ENCODE measurements at regions not wholly inside any gene's neighbourhood (a gene's known extent, or its start where the extent isn't known, plus 50 kb on each side); places are given as distances from the start of the nearest gene placed in this dataset.

DNA sequence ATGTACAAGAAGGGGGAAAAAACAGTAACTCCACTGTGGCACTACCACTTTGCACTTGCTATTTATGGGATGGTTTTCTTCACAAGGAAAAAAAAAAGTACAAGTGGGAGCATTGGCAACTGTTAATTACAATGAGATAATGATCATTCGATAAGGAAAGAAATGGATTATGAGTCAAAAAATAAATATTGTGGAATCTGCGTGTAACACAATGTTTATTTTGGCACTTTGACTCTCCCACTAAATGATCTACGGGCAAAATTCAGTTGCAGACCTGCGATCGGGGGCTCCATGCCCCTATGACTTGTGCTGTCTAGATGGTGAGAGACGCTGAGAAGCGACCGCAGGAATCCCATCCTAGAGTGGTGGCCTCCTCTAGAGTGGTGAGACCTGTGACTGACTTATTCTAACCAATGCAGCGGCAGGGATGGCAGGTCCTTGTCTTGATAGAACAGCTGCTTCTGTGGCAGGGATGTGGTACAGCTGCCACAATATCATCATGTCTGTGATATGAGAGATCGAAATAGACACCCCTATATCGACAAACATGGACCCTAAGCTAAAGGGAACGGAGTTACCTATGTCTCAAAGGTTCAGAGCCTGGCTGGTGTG lies 345.0 kb upstream of the KLF6 start:
- peaks cover 11% of the 10 kb centered on the region for H3K9me3 Mint-ChIP-seq
- no peaks in the 10 kb centered on the region for H3K27me3 Mint-ChIP-seq (ENCODE audit: insufficient read depth)
- no peak overlapping the region for H3K27ac Mint-ChIP-seq
- TF ChIP-seq, protein P1, sequence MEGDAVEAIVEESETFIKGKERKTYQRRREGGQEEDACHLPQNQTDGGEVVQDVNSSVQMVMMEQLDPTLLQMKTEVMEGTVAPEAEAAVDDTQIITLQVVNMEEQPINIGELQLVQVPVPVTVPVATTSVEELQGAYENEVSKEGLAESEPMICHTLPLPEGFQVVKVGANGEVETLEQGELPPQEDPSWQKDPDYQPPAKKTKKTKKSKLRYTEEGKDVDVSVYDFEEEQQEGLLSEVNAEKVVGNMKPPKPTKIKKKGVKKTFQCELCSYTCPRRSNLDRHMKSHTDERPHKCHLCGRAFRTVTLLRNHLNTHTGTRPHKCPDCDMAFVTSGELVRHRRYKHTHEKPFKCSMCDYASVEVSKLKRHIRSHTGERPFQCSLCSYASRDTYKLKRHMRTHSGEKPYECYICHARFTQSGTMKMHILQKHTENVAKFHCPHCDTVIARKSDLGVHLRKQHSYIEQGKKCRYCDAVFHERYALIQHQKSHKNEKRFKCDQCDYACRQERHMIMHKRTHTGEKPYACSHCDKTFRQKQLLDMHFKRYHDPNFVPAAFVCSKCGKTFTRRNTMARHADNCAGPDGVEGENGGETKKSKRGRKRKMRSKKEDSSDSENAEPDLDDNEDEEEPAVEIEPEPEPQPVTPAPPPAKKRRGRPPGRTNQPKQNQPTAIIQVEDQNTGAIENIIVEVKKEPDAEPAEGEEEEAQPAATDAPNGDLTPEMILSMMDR (IDR thresholded peaks at IDR 0.05) = no peak
- DNase-seq = no peak
- H3K4me3 Mint-ChIP-seq = no peak overlapping the region
- peaks cover 20% of the 10 kb centered on the region for H3K4me1 Mint-ChIP-seq (ENCODE audit: low read depth)
- H3K36me3 Mint-ChIP-seq (ENCODE audit: low read depth) = peaks cover 28% of the 10 kb centered on the region

DNA sequence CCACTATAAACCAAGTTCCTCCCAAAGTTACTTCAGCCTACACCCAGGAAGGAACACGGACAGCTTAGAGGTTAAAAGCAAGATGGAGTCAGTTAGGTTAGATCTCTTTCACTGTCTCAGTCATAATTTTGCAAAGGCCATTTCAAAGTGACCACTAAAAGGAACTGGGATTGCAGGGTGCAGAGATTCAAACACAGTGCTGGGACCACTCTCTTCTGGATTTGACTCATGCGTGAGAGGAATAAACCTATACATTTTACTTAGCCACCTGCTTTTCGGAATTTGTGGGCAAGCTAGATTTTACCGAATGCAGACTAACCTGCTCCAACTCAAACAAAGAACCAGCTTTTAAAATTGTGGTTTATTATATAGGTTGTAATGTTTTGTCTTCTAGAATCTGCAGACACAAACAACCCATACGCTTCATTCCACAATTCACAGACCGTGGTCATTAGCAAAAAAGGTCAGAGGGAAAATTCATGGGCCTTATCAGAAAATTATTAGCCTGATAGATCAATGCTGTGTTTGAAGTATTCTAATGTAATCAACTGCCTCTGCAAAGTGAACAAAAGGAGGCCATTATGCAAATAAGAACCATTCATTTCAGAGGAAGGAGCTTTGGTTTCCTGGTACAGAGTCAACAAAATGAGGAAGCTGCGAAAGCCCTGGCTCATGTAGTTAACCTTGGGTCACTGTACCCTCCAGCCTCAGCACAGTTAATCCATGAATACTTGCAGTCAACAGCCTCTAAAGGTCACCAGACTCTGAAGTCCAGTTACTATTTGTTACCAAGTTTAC lies 342.7 kb upstream of the KLF6 start:
- H3K4me1 Mint-ChIP-seq (ENCODE audit: low read depth) = peaks cover 14% of the 10 kb centered on the region; the same call in 1 of the 2 replicates
- H3K4me3 Mint-ChIP-seq = no peak overlapping the region
- no peak for DNase-seq
- H3K9me3 Mint-ChIP-seq = peaks cover 15% of the 10 kb centered on the region
- no peak overlapping the region for H3K27ac Mint-ChIP-seq
- no peaks in the 10 kb centered on the region for H3K27me3 Mint-ChIP-seq (ENCODE audit: insufficient read depth)
- TF ChIP-seq, protein P1 (IDR thresholded peaks at IDR 0.05) = no peak
- peaks cover 32% of the 10 kb centered on the region for H3K36me3 Mint-ChIP-seq (ENCODE audit: low read depth)

DNA sequence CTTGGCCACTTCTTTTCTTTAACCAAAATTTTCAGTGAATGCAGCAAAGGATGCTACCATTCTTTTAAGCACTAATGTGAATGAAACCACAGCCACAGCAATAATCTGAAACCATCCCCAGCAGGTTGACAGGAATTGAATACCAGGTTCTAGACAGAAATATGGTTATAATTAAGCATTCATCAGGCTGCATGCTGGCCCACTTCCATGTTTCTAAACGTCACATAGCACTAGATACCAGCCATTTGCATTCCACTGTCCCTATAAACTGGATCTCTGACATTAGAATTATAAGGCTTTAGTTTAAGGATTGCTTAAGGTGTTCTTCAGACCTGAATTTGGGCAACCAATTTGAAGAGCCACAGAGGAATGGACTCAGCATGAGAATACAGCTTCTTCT lies 340.8 kb upstream of the KLF6 start:
- Mint-ChIP-seq H3K9me3 (peaks cover 15% of the 10 kb centered on the region), H3K27ac (no peak overlapping the region), H3K27me3 (ENCODE audit: insufficient read depth) (no peaks in the 10 kb centered on the region), H3K4me1 (ENCODE audit: low read depth) (peaks cover 18% of the 10 kb centered on the region), H3K36me3 (ENCODE audit: low read depth) (peaks cover 32% of the 10 kb centered on the region), H3K4me3 (no peak overlapping the region)
- DNase-seq = no peak
- TF ChIP-seq, protein P1 (IDR thresholded peaks at IDR 0.05) = no peak

DNA sequence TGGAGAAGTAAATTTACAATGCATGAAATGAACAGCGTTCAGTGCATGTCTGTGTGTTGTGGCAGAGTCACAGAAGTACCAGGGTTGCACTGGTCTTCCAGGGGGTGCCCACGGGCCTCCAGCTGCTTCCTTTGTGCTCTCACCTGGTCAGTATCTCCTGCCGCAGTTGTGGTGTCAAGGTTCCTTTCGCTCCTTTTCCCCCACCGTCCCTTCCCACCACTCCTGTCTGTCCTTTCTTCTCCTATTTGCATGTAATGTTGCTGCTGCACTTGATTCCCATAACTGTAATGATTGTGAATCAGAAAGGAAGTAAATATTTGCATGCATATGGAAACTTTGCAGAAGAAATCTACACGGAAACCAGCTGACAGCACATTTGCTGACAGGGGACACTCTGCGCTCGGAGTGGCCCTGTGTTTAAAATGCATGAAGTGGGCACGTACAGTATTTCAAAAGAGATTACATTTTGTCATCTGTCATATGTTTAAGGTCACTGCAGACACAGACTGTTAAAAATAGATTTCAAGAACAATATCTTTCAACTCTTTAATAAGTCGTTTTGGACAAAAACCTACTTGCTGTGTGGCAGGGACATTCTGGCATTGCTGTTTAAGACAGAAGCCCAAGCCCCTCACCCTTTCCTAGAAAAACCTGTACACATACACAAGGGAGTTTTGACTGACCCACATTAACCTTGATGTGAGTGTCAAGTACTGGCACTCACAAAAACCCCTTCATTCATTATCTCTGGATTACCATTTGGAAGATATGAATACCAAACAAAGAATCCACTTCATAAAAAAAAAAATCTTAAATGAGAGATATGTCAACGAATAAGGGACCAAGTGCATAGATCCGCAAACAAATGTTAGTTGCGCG lies 336.7 kb upstream of the KLF6 start:
- peaks cover 15% of the 10 kb centered on the region for H3K9me3 Mint-ChIP-seq
- H3K36me3 Mint-ChIP-seq (ENCODE audit: low read depth) = peaks cover 19% of the 10 kb centered on the region
- no peak for DNase-seq
- H3K27ac Mint-ChIP-seq = no peak overlapping the region
- H3K4me3 Mint-ChIP-seq = no peak overlapping the region
- peaks cover 12% of the 10 kb centered on the region for H3K4me1 Mint-ChIP-seq (ENCODE audit: low read depth)
- no peaks in the 10 kb centered on the region for H3K27me3 Mint-ChIP-seq (ENCODE audit: insufficient read depth)
- TF ChIP-seq, protein P1 (IDR thresholded peaks at IDR 0.05) = no peak

DNA sequence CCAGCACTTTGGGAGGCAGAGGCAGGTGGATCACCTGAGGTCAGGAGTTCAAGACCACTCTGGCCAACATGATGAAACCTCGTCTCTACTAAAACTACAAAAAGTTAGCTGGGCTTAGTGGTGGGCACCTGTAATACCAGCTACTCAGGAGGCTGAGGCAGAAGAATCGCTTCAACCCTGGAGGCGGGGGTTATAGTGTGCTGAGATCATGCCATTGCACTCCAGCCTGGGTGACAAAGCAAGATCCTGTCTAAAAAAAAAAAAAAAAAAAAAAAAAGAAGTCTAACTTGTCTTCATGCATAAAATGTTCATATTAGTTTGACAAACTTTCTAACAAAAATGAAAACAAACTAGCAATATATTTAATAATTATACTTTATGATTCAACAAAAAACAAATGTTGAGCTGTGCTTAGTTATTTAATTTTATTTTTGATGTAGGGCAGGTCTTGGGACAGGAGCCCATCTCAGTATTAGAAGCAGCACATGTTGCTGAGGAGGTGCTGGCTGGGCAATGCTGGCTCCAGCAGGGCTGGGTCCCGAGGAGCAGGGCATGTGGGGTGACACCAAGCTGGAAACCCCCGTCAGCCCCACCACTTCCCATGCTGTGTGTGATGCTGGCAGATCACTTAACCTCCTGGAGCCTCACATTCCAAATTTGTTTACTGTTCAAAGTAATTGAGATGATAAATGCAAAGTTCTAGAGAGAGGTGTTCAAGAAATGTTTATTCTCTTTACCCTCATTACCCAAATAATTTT lies 335.3 kb upstream of the KLF6 start:
- H3K27me3 Mint-ChIP-seq (ENCODE audit: insufficient read depth) = no peaks in the 10 kb centered on the region
- TF ChIP-seq, protein P1 (IDR thresholded peaks at IDR 0.05) = no peak
- H3K27ac Mint-ChIP-seq = no peak overlapping the region
- peaks cover 6% of the 10 kb centered on the region for H3K9me3 Mint-ChIP-seq
- H3K36me3 Mint-ChIP-seq (ENCODE audit: low read depth) = peaks cover 11% of the 10 kb centered on the region
- peaks cover 5% of the 10 kb centered on the region for H3K4me1 Mint-ChIP-seq (ENCODE audit: low read depth)
- H3K4me3 Mint-ChIP-seq = no peak overlapping the region
- DNase-seq = no peak

Measured in HFFc6 (cell line).